GM18858 (cell line): ENCODE measurements at regions not wholly inside any gene's neighbourhood (a gene's known extent, or its start where the extent isn't known, plus 50 kb on each side); places are given as distances from the start of the nearest gene placed in this dataset.
"Not testable (repeated sequence)": the region's sequence is repeated elsewhere in the genome, so short reads cannot be mapped to it uniquely, and the experiment has no call there.

Experiments used
- ATAC-seq: cut with Tn5 transposase; IDR thresholded peaks from one replicate; pipeline ENCODE4 v1.9.1; 2021; ENCODE audit not compliant: unreplicated experiment

DNA sequence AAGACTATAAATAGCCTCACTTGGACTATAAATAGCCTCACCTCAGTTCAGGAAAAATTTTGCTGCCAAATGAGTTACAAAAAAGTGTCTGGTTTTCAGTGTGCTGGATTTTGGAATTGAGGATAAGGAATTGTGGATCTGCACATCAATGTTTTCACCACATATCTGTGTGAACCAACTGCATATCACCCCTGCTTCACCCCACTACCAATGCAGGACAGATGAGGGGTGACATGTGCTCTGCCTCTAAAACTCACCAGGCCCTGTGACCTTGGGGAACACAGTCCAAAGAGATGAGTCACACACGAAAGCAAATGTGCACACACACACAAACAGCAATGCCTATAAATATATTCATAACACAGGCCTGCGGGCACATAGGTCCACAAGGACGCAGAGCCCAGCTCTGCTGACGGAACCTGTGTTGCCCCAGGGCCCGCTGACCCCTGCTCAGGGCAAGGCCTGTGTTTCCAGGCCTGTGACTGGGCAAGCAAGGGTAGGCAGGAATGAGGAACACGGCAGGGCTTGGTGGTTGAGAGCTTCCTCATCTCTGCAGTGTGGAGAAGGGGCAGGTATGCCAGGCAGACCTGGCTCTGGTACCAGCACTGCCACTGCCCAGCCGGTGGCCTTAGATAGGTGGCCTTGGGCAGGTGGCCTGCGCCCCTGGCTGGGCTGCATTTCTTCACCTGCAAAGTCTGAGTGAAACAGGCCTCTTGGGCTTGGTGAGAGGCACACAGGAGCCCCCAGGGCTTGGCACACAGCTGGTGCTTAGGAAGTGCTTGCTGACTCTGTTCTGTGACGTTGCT, 82.4 kb downstream of the ARL6IP4 start:
- ATAC-seq: no peak

DNA sequence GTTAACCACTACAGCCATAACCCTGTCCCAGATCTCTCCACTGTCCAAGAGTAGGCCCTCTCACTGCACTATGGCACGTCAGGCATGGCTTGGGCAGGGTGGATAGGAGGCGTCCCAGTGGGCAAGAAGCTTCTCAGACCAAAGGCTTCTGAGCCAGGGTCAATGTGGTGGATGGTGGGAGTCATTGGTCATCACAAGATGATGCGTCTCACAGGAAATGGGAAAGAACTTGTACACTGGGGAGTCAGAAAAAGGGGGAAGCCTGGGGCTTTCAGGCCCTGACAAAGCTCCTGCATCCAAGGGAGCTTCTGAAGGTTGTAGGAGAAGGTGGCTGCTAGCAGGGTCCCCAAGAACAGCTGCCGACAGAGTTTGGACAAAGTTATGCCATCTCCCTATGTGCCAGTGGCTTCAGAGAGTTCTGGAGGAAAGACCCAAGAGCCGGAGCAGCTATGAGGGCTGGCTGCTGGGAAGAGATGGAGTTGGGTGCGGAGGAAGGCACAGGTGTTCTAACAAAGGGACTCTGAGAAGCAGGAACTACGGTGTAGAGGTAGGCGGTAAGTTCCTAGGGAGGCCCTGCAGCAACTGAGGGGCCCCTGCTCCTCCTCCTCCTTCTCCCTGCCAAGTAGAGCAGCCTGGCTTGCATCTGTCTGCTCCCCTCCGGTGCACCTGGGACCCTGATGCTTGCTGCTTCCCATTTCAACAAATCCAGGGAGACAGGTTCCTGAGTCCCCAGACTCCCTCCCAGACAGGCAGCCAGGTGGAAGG, 81.1 kb downstream of the ARL6IP4 start:
- ATAC-seq: no peak

GRCh38 chr12:123059500-123059899, 79.0 kb downstream of the ARL6IP4 start:
- ATAC-seq: no peak

- no peak for ATAC-seq
Observed at GRCh38 chr12:123058980-123059379, 78.5 kb downstream of the ARL6IP4 start.

DNA sequence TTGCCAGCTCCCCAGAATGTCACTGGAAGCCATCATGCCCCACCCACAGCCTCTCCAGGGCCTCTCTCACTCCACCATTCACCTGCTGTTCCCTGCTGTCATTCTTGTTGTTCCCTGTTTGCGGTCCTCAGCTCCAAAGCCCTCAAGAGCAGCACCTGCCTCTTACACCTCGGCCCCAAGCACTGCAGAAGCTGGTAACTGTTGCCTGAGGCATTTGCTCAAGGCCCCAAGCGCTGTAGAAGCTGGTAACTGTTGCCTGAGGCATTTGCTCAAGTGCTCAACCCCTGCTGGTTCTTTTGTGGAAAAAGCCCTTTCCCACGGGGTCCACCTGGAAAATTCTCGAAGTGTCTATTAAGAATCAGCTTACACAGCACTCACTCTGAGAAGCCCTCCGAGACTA, 78.0 kb downstream of the ARL6IP4 start:
- no peak for ATAC-seq

DNA sequence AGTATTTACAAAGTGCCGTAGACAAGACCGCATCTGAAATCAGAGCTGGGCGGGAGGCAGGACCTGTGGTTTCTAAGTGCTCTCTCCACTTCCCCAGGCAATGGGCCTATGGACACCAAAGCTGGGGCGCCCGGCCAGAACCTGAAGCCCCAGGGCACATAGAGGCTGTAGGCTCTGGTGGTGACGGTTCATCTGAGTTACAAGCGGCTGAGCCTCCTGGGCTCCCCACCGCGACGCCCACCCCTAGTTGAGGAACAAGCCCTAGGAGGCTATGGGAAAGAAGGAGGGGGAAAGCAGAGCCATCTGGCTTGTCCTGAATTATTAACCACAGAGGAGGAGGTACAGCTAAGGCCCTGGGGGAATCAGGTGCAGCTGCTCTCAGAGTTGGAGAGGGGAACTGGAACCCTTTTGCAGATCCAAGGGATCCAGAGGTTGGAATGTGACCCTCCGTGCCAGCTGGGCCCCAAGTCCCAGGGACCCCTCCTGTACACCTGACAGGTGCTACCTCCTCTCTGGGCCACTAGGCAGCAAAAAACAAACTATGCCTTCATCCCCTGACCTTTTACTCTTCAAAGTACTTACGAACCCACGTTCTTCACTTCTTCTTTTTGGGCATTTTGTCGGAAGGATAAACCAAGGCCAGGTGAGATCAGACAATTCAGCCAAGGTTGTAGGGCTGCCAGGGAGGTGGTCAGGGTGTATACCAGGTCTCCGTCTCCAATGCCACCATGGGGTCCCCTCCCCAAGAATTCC, 77.2 kb downstream of the ARL6IP4 start:
- ATAC-seq: no peak

- ATAC-seq: no peak
Observed at GRCh38 chr12:123056709-123057108, 76.2 kb downstream of the ARL6IP4 start.

- no peak for ATAC-seq
Observed at GRCh38 chr12:123056053-123056452, 75.6 kb downstream of the ARL6IP4 start.

- ATAC-seq: no peak
Observed at GRCh38 chr12:123055281-123055766, 74.8 kb downstream of the ARL6IP4 start.

DNA sequence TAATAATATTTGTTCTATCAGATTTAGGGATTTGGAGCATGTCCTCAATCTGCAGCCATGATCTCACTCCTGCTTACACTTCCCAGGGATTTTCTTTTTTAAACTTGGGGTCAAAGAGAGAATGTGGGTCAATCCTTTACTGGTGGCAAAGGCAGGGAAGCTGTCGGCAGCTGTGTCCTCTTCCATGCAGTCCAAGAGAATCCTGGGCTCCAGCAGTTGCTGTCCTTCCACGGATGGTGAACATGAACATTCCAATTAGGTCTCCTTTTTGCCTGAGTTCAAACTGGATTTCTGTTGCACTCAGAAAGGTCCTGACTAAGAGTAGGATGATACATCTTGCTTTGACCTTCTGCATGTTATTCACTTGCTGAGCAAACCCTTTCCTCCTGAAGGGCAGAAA, 73.9 kb downstream of the ARL6IP4 start:
- ATAC-seq: no peak

- ATAC-seq: no peak
Observed at GRCh38 chr12:123051556-123051955, 71.1 kb downstream of the ARL6IP4 start.

- no peak for ATAC-seq
Observed at GRCh38 chr12:123050913-123051312, 70.4 kb downstream of the ARL6IP4 start.

DNA sequence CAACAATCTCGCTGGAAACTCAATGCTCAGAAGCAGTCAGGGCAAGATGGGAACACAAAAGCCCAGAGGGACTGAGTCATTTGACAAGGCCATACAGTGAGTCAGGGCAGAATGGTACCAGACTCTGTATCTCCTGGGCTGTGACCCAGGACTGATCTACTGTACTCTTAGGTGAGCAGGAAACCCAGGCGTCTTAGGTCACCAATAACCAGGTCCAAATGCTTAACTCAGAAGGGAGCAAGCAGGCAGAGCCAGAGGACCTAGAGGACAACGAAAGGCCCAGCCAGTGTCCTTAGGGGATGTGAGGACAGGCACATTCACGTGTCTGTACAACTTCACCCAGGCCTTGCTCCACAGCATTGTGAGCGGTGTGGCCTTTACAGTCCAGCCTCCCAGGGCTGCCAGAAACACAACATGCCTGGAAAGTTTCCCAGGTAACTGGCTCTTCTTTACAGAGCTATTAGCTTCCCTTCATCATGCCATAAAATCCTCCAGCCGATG, 69.9 kb downstream of the ARL6IP4 start:
- no peak for ATAC-seq

GRCh38 chr12:123049398-123050240, 69.1 kb downstream of the ARL6IP4 start:
- no peak for ATAC-seq

DNA sequence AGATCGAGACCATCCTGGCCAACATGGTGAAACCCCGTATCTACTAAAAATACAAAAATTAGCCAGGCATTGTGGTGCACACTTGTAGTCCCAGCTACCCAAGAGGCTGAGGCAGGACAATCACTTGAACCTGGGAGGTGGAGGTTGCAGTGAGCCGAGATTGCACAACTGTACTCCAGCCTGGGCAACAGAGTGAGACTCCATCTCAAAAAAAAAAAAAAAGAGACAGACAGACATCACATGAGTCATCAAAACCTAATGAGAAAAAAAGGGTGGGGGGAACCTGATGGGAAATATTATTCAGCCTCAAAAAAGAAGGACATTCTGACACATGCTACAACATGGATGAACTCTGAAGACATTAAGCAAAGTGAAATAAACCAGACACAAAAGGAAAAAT, 67.4 kb downstream of the ARL6IP4 start:
- not testable (repeated sequence) for ATAC-seq

- ATAC-seq: no peak
Observed at GRCh38 chr12:123047289-123047688, 66.8 kb downstream of the ARL6IP4 start.

DNA sequence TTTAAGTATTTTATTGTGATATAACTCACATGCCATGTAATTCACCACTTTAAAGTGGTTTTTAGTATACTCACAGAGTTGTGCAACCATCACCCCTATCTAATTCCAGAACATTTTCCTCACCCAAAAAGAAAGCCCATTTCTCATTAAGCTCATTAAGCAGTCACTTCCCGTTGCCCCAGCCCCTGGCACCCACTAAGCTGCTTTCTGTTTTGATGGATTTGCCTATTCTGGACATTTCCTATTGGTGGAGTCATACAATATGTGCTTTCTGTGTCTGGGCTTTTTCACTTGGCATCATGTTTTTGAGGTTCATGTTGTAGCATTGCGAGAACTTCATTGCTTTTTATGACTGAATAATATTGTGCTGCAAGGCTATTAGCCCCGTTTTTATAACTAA, 66.0 kb downstream of the ARL6IP4 start:
- ATAC-seq: no peak

GRCh38 chr12:123045678-123046077, 65.2 kb downstream of the ARL6IP4 start:
- no peak for ATAC-seq

GRCh38 chr12:123044351-123044750, 63.9 kb downstream of the ARL6IP4 start:
- no peak for ATAC-seq

- ATAC-seq: no peak
Observed at GRCh38 chr12:123043536-123044001, 63.1 kb downstream of the ARL6IP4 start.
